Renal pelvis (tissue), 1 donor: ENCODE measurements at regions not wholly inside any gene's neighbourhood (a gene's known extent, or its start where the extent isn't known, plus 50 kb on each side); places are given as distances from the start of the nearest gene placed in this dataset.

ENCODE experiments used
- DNase-seq: peaks from one replicate; pipeline ENCODE4 v3.0.0-alpha.2; 2013

DNA sequence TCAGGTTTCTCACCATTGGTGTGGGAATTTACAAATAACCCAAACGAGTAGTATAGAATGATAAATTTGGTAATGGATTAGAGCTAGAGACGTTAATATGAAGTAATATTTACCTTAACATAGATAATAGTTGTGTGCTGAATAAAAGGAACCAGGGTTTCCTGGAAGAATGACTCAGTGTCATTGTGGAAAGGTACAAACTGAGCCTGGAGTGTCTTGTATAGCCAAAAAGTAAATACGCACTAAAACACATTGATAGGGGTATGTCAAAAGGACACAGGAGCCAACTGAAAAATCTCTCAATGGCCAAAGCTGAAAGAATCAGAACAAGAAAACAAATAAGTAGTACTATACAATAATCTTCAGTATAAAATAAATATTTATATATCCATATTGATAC, 363.5 kb downstream of the SLCO4C1 start:
- DNase-seq: no peak

DNA sequence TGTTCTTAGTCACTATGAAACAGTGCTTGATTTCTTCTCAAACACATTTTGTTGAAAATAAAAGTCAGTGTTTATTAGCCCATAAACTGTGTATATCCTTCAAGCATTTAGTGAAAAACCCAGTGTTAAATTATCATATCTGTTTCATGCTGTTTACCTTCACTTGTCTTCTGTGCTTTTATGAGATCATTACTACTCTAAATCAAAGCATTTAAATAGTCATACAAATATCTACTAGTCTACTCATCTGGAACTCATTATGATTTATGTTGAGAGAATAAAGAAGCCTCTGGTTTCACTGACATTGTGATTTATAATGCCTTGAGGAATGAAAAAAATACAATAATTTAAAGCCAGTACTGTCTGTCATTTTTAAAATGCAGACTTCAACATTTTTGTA, 366.5 kb downstream of the SLCO4C1 start:
- DNase-seq: no peak

DNA sequence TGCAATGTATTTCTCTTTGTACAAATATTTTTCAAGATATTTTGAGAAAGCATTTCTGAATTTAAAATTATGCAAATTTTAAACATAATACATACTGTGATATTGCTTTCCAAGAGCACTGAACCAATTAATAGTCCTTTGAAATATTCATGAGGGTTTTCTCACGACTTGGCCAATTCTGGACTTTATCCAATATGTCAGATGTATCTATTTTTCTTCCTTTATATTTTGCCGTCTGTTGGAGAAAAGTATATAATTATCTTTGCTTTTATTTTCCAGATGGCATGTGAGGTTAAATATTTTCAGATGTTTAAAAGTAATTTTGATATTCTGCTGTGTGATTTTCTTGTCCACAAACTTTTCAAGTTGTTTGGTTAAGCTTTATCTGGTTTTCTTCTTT, 378.9 kb downstream of the SLCO4C1 start:
- DNase-seq: no peak

- DNase-seq: no peak
Measured at GRCh38 chr5:101915554-101915953, 380.5 kb downstream of the SLCO4C1 start.

DNA sequence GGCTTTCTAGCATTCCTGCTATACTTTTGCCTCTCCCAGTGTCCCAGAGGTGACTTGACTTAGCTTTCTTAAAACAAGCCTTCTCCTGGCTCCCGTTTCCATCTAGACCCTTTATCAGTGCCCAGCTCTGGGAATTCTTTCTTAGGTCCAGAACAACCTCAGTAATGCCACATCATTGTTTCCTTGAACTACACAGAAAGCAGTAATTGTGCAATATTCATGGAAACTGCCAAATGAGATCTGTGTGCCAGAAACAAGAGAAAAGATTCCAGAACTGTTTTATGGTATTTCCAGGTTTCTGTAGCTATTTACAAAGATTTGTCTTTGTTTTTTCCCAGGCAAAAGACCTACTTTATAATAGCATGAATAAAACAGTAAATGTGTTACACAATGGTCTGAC, 391.3 kb downstream of the SLCO4C1 start:
- DNase-seq: no peak

DNA sequence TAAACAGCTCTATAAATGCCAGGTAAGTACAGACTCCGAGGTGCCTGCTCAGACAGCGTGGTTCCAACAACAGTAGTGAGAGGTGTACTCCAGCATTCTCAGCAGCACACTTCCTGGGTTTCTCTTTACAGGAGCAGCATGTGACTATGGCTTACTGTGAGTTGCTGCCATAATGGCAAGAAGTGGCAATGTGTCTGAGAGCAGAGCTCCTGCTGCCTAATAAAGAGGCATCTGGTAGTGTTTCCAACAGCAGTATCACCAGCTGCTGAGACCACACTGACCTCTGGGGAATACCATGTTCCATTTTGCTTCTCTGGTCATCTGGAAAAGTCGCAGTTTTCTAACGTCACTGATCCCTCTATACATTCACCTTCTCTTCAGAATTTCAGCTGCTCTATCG, 398.2 kb downstream of the SLCO4C1 start:
- DNase-seq: no peak

DNA sequence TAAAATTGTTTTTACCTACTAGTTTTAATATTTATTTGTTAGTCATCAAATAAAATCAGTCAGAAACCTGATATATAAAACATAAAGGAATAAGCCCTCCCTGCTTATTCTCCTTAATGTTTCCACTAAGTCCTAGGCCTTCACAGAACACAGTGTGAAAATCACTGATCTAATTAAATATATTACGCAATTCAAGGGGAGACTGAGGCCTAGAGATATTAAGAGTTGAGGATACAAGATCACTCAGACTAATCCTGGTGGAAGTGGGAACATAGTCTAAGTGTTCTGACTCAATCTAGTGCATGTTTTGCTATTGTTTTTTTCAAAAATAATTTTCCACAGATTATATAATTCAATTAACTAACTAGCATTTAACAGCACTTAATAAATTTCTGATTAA, 401.1 kb downstream of the SLCO4C1 start:
- no peak for DNase-seq

DNA sequence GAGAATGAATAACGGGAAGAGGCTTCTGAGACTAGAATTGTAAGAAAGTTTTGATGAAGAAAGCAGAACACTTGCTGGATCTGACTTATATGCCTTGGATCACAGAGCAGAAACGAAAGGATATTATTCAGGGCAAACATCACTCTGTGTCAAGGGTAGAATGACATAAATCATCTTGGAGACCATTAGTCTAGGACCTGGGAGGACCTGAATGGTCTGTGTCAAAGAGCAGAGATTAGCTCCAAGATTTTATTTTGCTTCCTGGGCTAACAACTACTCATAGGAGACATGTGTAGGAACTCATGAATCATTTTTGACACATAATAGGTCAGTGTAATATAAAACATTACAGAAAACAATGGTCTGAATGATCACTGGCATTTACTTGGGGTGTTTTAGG, 417.9 kb downstream of the SLCO4C1 start:
- DNase-seq: no peak

DNA sequence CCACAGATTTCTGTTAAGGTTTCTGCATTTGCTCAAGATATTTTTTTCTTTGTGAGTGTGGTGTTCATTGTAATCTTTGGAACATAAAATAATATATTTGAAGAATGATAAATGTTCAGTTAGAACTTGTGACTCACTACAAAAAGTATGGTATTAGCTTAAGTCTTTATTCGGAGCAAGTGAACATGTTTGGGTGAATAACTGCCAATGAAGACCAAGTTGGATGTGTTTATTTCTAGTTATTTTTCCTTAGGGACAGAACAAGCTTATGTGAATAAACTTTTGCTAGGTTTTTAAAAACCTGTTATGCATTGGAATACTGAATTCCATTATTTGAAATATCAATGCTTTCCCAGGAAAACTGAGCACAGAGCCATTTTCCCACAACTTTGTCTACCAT, 418.6 kb downstream of the SLCO4C1 start:
- no peak for DNase-seq

- DNase-seq: no peak
Measured at GRCh38 chr5:101866473-101866872, 429.6 kb downstream of the SLCO4C1 start.

DNA sequence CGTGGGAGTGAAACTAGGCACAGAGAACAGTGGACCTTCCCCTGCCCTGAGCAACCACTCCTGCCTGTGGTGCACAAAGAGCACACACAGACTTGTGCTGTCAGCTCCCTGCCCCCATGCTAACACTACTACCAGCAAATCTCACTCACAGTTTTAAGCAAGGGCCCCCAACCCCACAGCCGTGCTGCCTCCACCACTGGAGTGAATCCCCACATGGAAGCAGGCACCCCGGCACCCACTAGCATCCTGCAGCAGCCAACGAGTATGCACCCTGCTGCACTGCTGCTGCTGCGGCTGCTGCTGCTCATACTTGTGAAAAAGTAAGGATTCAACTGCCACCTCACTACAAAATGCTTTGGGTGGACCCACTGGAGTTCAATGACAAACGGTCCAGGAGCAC, 435.5 kb downstream of the SLCO4C1 start:
- no peak for DNase-seq

DNA sequence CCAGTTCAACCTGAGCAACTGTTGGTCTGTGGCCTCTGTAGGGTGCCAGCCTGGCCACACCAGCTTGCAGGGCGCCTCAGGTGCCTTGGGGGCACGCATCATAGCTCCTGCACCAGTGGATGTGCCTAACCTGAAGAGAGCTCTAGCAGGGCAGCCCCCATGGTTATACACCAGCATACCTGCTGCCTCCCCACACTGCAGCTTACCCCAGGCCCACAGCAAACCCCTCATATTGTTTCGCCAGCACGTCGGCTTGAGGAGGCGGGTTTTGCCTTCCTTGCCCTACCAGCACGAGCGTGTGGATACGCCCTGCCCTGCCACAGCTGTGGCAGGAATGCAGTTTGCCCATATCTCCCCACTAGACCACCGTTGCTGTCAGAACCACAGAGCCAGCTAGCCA, 435.9 kb downstream of the SLCO4C1 start:
- DNase-seq: no peak

DNA sequence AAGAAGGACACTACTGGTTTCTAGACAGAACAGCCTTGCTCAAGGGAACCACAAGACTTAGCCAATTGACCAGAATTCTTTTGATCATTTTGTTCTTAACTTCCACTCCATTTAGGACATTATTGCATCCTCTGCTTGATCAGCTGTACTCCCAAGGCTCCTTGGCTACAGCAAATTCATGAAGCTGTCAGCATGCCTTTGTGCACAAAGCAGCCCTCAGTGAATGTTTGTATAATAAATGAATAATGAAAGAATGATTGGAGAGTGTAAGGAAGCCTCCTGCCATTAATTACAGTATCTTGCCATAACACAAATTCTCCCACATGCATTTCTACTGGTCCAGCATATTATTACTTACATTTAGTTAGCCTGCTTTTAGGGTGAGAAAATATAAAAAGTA, 449.6 kb downstream of the SLCO4C1 start:
- no peak for DNase-seq

GRCh38 chr5:101843055-101843454, 453.0 kb downstream of the SLCO4C1 start:
- no peak for DNase-seq

DNA sequence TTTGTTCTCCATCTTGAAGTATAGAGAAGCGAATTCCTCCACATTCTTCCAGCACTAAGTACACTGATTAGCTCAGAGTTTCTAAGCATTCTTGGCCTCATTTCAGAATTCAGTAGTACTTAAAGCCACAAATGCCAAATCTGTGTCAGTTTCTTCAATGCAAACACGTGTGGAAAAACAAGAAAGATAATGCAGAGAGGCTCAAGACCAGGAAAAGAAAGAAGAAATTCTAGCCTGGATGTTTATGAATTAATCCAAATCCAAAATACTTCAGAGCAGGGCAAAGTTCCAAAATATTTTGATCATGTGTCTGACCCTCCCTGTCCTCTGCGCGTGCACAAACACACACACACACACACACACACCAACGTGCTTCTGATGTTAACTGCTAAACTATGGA, 457.6 kb downstream of the SLCO4C1 start:
- DNase-seq: peak; percentile 0

GRCh38 chr5:101829255-101829654, 466.8 kb downstream of the SLCO4C1 start:
- no peak for DNase-seq

DNA sequence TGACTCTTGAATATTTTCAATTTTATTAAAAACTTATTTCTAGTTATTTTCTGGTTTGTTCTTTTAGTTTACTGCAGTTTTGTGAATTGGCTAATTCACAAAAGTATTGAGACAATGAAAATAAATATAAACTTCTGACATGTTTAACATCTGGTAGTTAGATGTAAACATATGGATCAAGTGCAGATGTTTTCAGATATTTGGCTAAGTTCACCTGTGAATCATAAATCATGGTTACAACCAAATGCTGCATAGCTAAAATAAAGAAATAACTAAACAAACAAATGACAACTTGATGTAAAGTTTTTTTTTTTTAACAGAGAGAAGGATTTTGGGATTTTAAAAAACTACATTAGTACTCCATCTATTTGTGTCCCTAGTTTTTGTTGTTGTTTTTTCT, 484.6 kb downstream of the SLCO4C1 start:
- no peak for DNase-seq

- DNase-seq: no peak
Measured at GRCh38 chr5:101806410-101806809, 489.7 kb downstream of the SLCO4C1 start.

DNA sequence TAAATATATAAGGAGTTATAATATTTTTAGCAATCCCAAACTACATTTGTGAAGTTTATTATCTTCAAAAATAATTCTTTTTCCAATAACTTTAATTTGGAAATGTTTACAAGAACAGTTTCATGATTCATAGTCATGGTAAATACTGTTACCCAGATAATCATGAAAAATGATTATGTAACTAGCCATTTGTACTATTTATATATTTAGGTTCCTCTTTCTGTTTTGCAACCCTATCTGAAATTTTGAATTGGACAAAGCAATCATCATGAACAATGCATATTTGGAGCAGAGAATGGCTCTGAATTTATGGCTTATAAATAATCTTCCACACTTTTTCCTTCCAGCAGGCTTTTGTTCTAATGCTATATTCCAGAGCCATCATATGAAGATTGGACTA, 499.7 kb downstream of the SLCO4C1 start:
- no peak for DNase-seq

DNA sequence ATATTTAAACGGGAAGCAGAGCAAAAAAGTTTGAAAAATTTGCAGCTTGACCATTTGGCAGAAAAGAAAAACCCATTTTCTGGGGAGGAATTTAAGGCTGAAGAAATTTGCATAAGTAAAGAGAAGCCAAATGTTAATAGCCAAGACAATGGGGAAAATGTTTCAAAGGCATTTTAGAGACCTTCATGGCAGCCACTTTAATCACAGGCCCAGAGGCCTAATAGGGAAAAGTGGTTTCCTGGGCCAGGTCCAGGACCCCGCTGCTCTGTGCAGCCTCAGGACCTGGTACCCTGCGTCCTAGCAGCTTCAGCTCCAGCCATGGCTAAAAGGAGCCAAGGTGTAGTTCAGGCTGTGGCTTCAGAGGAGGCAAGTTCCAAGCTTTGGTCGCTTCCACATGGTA, 507.3 kb downstream of the SLCO4C1 start:
- no peak for DNase-seq

DNA sequence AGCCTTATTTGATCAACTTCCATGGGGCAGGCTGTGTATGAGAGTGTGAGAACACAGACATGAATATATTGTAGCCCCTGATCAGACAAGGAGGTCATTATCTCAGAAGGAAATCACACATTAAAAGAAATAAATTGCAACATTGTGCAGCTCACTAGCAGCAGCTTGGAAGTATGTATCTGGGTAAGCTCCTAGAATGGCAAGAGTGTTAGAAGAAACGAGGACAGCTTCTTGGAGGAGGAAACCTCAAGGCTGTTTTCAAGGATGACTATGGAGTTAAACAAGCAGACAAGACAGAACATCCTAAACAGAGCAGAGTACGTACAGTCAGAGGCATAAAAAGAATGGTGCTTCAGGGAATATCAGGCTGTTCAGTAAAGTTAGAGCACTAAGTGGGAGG, 511.0 kb downstream of the SLCO4C1 start:
- no peak for DNase-seq

GRCh38 chr5:101783241-101784013, 512.7 kb downstream of the SLCO4C1 start:
- peak; percentile 7 for DNase-seq

DNA sequence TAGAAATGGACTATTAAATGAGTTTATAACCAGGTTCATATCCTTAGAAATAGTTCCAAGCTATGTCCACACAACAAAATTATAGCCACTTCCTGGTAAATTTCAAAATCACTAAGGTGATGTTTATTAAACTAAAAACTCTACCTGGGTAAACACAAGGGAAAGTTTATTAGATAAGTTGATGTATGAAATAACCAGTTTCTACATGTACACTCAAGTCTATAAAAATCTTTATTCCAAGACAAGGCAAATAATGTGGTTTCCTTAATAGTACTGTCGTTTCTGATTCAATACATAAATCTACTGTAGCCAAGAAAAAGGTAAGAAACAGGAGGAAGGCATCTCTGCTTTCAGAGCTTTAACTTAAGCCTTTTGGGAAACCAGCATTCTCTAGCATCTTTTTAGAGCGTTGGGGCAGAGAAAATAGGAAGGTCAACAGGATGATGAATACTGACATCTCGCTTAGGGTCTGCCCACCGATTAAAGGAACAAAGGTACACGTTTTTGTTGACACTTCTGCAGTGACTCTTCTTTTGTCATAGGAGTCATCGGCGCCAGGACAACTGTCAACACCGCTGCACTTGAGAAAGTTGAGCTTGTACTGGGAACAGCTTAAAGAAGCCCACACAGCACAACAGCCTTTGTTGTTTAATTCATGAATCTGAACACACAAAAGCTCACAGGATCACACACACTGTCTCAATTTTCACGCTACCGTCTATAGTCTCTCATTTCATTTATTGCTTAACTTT, 513.6 kb downstream of the SLCO4C1 start:
- DNase-seq: no peak

GRCh38 chr5:101751105-101751504, 545.0 kb downstream of the SLCO4C1 start:
- DNase-seq: no peak
